HG03039 (cell line): ENCODE measurements at regions not wholly inside any gene's neighbourhood (a gene's known extent, or its start where the extent isn't known, plus 50 kb on each side); places are given as distances from the start of the nearest gene placed in this dataset.
"Not testable (repeated sequence)": the region's sequence is repeated elsewhere in the genome, so short reads cannot be mapped to it uniquely, and the experiment has no call there.

ENCODE experiments used
- ATAC-seq: cut with Tn5 transposase; IDR thresholded peaks from one replicate; pipeline ENCODE4 v1.9.1; 2021; ENCODE audit warnings: mild to moderate bottlenecking, moderate library complexity; ENCODE audit not compliant: unreplicated experiment

- no peak for ATAC-seq
These were observed 56.3 kb upstream of the ZNF92 start for GRCh38 chr7:65317372-65317771.

DNA sequence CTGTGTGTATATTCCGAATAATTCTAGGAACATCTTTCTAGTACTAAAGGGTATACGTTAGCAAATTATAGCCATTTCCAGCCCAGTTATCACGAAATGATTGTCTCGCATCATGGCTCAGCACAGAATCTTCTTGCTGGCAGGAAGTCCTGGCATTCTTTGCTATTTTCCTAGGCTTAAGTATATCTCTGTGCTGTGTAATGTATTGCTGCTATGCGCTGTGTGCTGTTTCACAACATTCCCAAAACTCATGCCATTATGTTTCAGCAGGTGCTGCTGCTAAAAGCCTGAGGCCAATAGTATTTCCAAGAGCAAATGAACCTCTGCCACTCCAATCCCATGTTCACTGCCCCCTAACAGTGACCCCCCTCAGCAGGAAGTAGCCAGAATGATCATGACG is 62.9 kb upstream of the ZNF92 start:
- no peak for ATAC-seq

GRCh38 chr7:65308300-65308678 is 65.4 kb upstream of the ZNF92 start:
- ATAC-seq, result no peak

GRCh38 chr7:65307651-65308299 is 65.9 kb upstream of the ZNF92 start:
- ATAC-seq, result peak; percentile 64

GRCh38 chr7:65304175-65304574 is 69.5 kb upstream of the ZNF92 start:
- ATAC-seq, result no peak

- no peak for ATAC-seq
These were observed 70.8 kb upstream of the ZNF92 start for GRCh38 chr7:65302883-65303282.

DNA sequence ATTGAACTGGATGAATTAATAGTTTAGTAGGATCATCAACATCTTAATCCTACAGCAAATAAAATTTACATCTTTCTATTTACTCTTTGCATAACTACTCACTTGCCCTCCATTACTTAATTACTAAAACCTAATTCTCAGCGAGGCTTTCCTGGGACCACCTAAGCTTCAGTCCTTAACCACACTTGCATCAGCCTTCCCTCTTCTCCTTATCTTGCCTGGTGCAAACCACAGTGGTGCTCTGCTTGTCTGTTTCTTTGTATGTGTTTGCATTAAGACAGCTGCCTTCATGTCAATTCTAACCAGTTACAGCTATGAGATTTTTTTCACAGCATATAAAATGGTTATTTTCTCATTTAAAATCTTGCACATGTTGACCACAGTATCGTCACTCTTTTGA is 72.6 kb upstream of the ZNF92 start:
- no peak for ATAC-seq

DNA sequence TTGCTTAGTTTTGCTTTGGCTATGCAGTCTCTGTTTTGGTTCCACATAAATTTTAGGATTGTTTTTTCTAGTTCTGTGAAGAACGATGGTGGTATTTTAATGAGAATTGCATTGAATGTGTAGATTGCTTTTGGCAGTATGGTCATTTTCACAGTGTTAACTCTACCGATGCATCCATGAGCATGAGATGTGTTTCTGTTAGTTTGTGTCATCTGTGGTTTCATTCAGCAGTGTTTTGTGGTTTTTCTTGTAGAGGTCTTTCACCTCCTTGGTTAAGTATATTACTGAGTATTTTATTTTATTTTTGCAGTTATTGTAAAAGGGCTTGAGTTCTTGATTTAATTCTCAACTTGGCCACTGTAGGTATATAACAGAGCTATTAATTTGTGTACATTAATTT is 78.2 kb upstream of the ZNF92 start:
- no peak for ATAC-seq

- ATAC-seq, result not testable (repeated sequence)
These were observed 83.3 kb upstream of the ZNF92 start for GRCh38 chr7:65290340-65290739.

GRCh38 chr7:65287023-65287422 is 86.6 kb upstream of the ZNF92 start:
- ATAC-seq, result no peak

DNA sequence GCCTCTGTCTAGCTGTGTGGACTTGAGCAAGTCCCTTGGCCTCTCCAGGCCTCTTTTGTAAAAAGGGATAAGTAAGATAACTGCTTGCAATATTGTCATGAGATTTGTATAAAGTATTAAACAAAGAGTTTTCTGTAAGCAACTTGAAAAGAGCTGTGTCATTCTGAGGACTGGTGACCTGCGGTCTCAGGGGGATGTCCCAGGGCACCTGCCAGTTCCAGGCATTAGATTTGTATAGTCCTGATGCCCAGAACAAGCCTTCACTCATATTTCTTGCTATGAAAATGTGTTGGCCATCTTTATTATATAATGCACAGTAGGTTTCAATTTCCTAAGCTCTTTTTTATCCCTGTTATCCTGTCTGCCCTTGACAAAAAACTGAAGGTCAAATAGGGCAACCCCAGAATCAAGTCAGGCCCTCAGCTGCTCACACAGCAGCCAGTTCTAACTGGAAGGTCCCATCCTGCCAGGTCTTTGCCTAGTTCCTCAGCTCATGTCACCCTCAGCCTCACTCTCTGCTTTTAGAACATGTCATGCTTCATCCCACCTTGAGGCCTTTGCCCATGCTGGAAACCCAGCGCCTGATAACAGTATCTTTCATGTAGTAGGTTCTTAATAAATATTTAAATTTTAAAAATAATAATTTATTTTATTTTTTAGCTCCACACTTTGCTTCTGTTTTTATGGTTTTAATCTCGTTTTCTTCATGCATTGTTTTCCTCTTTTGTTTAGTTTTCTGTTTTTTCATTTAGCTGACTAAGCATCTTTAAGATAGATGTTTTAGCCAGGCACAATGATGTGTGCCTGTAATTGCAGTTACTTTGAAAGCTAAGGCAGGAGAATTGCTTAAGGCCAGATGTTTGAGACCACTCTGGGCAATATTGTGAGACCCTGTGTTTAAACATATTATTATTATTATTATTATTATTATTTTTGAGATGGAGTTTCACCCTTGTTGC is 87.5 kb upstream of the ZNF92 start:
- ATAC-seq, result no peak

- not testable (repeated sequence) for ATAC-seq
These were observed 88.4 kb upstream of the ZNF92 start for GRCh38 chr7:65285241-65285640.

DNA sequence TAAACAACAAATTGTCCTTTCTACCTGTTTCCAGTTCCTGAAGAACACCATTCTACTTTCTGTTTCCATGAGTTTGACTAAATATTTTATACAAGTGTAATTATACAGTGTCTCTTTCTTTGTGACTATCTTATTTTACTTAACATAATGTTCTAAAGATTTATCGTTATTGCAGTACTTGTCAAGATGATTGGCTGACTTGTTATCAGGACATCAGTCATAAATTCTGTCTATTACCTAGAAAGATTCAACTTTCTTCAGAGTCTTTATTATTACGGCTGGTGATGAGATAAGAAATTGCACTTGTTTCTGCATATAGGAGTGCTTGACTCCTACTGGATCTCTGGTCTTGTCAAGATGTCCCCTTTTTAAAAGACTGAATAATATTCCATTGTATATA is 93.9 kb upstream of the ZNF92 start:
- ATAC-seq, result no peak

DNA sequence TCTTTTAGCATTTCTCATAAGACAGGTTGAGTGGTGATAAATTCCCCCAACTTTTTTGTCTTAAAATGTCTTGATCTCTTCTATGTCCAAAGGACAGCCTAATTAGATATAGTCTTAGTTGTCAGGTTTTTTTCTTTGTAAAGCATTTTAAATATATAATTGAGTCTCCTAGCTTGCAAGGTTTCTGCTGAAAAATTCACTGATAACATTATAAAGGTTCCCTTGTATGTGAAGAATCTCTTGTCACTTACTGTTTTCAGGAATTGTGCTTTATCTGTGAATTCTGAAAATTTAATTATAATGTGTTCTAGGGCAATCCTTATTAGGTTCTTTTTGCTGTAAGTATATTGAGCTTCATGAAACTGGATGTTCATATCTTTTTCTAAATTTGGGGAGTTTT is 96.8 kb upstream of the ZNF92 start:
- no peak for ATAC-seq

GRCh38 chr7:65271502-65271901 is 102.2 kb upstream of the ZNF92 start:
- ATAC-seq, result not testable (repeated sequence)

- peak; percentile 87 for ATAC-seq
These were observed 104.4 kb upstream of the ZNF92 start for GRCh38 chr7:65269150-65269856.

GRCh38 chr7:65268782-65269149 is 104.9 kb upstream of the ZNF92 start:
- ATAC-seq, result no peak

GRCh38 chr7:65265933-65266519 is 107.6 kb upstream of the ZNF92 start:
- ATAC-seq, result no peak

GRCh38 chr7:65264258-65264657 is 109.4 kb upstream of the ZNF92 start:
- no peak for ATAC-seq

DNA sequence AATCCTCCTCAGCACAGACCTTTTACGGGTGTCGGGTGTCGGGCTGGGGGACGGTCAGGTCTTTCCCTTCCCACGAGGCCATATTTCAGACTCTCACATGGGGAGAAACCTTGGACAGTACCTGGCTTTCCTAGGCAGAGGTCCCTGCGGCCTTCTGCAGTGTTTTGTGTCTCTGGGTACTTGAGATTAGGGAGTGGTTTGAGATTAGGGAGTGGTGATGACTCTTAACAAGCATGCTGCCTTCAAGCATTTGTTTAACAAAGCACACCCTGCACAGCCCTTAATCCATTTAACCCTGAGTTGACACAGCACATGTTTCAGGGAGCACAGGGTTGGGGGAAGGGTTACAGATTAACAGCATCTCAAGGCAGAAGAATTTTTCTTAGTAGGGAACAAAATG is 113.0 kb upstream of the ZNF92 start:
- ATAC-seq, result not testable (repeated sequence)

DNA sequence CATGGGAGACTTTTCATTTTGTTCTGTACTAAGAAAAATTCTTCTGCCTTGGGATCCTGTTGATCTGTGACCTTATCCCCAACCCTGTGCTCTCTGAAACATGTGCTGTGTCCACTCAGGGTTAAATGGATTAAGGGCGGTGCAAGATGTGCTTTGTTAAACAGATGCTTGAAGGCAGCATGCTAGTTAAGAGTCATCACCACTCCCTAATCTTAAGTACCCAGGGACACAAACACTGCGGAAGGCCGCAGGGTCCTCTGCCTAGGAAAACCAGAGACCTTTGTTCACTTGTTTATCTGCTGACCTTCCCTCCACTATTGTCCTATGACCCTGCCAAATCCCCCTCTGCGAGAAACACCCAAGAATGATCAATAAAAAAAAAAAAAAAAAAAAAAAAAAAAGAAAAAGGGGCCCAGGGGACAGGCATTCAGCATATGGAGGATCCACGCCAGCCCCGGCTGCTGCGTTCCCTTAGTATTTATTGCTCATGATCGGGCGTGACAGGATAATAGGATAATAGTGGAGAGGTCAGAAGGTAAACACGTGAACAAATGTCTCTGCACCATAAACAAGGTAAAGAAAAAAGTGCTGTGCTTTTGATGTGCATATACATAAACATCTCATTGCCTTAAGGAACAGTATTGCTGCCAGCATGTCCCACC is 113.7 kb upstream of the ZNF92 start:
- ATAC-seq, result not testable (repeated sequence)
